ENCODE measurements at regions not wholly inside any gene's neighbourhood (a gene's known extent, or its start where the extent isn't known, plus 50 kb on each side); places are given as distances from the start of the nearest gene placed in this dataset.

DNA sequence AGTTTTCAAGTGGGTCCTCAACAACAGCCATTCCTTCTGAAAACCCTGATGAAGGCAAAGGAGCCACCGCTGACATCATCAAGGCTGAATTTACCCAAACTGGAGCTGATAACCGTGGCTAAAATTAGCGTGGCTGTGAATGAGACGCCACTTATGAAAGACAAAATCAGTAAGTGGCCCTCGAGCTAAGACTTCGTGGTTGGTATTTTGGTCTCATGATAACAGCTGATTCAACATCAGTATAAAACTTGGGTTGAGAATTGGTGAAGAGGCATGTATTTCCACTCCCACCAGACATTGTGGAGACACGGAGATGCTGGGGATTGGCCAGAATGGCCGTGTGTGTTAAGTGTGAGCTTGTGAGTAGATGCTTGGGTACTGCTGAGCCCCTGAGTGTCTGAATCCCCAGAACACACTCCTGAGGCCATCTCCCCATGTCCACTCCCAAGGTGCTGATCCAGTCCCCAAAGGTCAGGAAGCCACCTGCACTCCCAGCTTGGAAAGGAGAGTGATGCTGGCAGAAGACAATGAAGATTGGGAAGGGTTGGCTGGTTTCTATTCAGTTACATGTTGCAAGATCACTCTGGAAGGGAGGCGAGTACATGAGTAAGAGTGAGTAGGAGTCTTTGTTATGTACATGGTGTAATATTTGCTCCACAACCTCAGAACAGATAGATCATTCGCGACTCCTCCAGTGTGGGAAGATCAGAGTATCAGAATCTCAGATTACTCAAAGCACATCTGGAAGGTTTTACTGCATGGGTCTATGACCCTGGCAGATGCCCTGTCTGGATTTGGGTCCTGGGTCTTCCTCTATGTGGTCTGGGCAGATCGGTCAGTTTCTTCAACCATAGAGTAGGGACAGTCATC is 207.7 kb downstream of the HS3ST3A1 start:
- Histone ChIP-seq H3K4me1 (ENCODE audit: control insufficient read depth, insufficient read depth, low read length) (no peaks in the 10 kb centered on the region), H3K27me3 (ENCODE audit: control insufficient read depth, insufficient read depth, low read length) (no peaks in the 10 kb centered on the region), H3K36me3 (ENCODE audit: control insufficient read depth, insufficient read depth, low read length) (no peaks in the 10 kb centered on the region), H3K9me3 (ENCODE audit: control insufficient read depth, insufficient read depth, low read length) (no peaks in the 10 kb centered on the region), H3K27ac (ENCODE audit: low read length) (no peak overlapping the region), H3K4me3 (ENCODE audit: low read length) (no peak overlapping the region)
- Mint-ChIP-seq H3K36me3 (no peaks in the 10 kb centered on the region), H3K9me3 (peaks cover 0 to 2% of the 10 kb centered on the region in 2 donors), H3K27ac (no peak overlapping the region), H3K4me1 (no peaks in the 10 kb centered on the region), H3K27me3 (ENCODE audit: low read depth in 2 of 2) (no peaks in the 10 kb centered on the region), H3K4me3 (no peak overlapping the region)
- ATAC-seq (no peak), DNase-seq (no peak)
- intact Hi-C loops (cut with micrococcal nuclease) = no loop called here
- WGBS (ENCODE audit: insufficient coverage) = 91% methylated on average over 11 of the region's 12 CpGs
- TF ChIP-seq CTCF (IDR thresholded peaks at IDR 0.05) = no peak

DNA sequence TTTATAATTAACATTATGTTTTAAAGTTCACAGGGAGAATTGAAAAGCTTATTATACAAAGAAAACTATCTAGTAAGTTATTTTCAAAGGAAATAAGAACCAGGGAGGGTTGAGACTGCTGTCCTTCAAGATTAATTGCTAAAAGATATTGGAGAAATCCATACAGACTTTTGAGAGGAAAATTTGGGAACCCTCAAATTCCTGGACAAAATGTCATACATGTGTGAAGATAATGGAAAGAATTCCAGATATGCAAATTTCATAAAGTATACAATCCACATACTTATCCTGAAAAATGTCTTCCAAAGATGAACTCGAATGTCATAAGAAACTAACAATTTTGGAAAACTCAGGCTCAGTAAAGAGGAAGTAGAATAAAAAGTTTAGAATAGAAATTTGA is 213.8 kb downstream of the HS3ST3A1 start:
- Histone ChIP-seq H3K36me3 (ENCODE audit: control insufficient read depth, insufficient read depth, low read length) (no peaks in the 10 kb centered on the region), H3K27me3 (ENCODE audit: control insufficient read depth, insufficient read depth, low read length) (no peaks in the 10 kb centered on the region), H3K4me1 (ENCODE audit: control insufficient read depth, insufficient read depth, low read length) (no peaks in the 10 kb centered on the region), H3K9me3 (ENCODE audit: control insufficient read depth, insufficient read depth, low read length) (no peaks in the 10 kb centered on the region), H3K4me3 (ENCODE audit: low read length) (no peak overlapping the region), H3K27ac (ENCODE audit: low read length) (no peak overlapping the region)
- no peaks in the 10 kb centered on the region for H3K36me3 Mint-ChIP-seq
- WGBS (ENCODE audit: insufficient coverage) = no CpG with 5 or more reads among the region's 1 CpG
- no peak overlapping the region for H3K27ac Mint-ChIP-seq
- no peaks in the 10 kb centered on the region for H3K4me1 Mint-ChIP-seq
- intact Hi-C loops (cut with micrococcal nuclease) = no loop called here
- TF ChIP-seq CTCF (IDR thresholded peaks at IDR 0.05) = no peak
- H3K27me3 Mint-ChIP-seq (ENCODE audit: low read depth in 2 of 2) = peaks cover 0 to 3% of the 10 kb centered on the region in 2 donors
- ATAC-seq (no peak), DNase-seq (no peak)
- peaks cover 0 to 2% of the 10 kb centered on the region in 2 donors for H3K9me3 Mint-ChIP-seq
- no peak overlapping the region for H3K4me3 Mint-ChIP-seq

GRCh38 chr17:13387236-13387635 is 214.5 kb downstream of the HS3ST3A1 start:
- no peak overlapping the region for H3K4me3 ChIP-seq (ENCODE audit: low read length)
- H3K4me3 Mint-ChIP-seq = no peak overlapping the region
- H3K36me3 ChIP-seq (ENCODE audit: control insufficient read depth, insufficient read depth, low read length) = no peaks in the 10 kb centered on the region
- DNase-seq = no peak
- no peaks in the 10 kb centered on the region for H3K36me3 Mint-ChIP-seq
- H3K9me3 ChIP-seq (ENCODE audit: control insufficient read depth, insufficient read depth, low read length) = no peaks in the 10 kb centered on the region
- H3K27ac ChIP-seq (ENCODE audit: low read length) = no peak overlapping the region
- H3K27me3 Mint-ChIP-seq (ENCODE audit: low read depth in 2 of 2) = peaks cover 0 to 3% of the 10 kb centered on the region in 2 donors
- ATAC-seq = no peak
- no peaks in the 10 kb centered on the region for H3K4me1 ChIP-seq (ENCODE audit: control insufficient read depth, insufficient read depth, low read length)
- no peaks in the 10 kb centered on the region for H3K27me3 ChIP-seq (ENCODE audit: control insufficient read depth, insufficient read depth, low read length)
- no peaks in the 10 kb centered on the region for H3K9me3 Mint-ChIP-seq
- no peak for TF ChIP-seq CTCF (IDR thresholded peaks at IDR 0.05)
- intact Hi-C loops (cut with micrococcal nuclease) = no loop called here
- no peak overlapping the region for H3K27ac Mint-ChIP-seq
- WGBS (ENCODE audit: insufficient coverage) = 98% methylated on average over 4 of the region's 5 CpGs
- no peaks in the 10 kb centered on the region for H3K4me1 Mint-ChIP-seq

DNA sequence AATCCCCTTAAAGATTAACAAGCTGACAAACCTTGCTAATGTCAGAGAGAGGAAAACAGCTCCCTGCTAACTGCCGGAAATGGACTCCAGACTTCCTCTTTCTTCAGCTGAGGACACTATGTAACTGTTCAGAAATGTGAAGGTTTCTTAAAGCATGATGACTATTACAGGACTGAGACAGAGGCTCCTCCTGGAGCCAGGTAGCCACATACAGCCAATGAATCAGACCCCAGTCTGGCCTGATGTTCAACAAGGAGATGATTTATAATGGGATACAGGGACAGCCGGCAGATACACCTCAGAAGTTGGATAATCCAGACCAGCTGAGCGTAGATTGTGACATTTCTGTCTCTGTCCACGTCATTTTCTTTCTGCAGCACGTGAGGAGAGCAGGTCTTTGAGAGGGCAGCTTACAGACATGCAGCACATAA is 216.2 kb downstream of the HS3ST3A1 start:
- no peaks in the 10 kb centered on the region for H3K9me3 Mint-ChIP-seq
- no peaks in the 10 kb centered on the region for H3K4me1 Mint-ChIP-seq
- intact Hi-C loops (cut with micrococcal nuclease) = no loop called here
- peaks cover 0 to 3% of the 10 kb centered on the region in 2 donors for H3K27me3 Mint-ChIP-seq (ENCODE audit: low read depth in 2 of 2)
- no peaks in the 10 kb centered on the region for H3K27me3 ChIP-seq (ENCODE audit: control insufficient read depth, insufficient read depth, low read length)
- H3K36me3 Mint-ChIP-seq = no peaks in the 10 kb centered on the region
- H3K27ac ChIP-seq (ENCODE audit: low read length) = no peak overlapping the region
- no peaks in the 10 kb centered on the region for H3K4me1 ChIP-seq (ENCODE audit: control insufficient read depth, insufficient read depth, low read length)
- no peak overlapping the region for H3K27ac Mint-ChIP-seq
- H3K4me3 Mint-ChIP-seq = no peak overlapping the region
- H3K9me3 ChIP-seq (ENCODE audit: control insufficient read depth, insufficient read depth, low read length) = no peaks in the 10 kb centered on the region
- ATAC-seq (no peak), DNase-seq (no peak)
- TF ChIP-seq CTCF (IDR thresholded peaks at IDR 0.05) = no peak
- 24% methylated on average over 5 of the region's 5 CpGs for WGBS (ENCODE audit: insufficient coverage)
- no peaks in the 10 kb centered on the region for H3K36me3 ChIP-seq (ENCODE audit: control insufficient read depth, insufficient read depth, low read length)
- no peak overlapping the region for H3K4me3 ChIP-seq (ENCODE audit: low read length)

All from natural killer cell (primary cell).